Breast epithelium (tissue), 3 donors: ENCODE measurements at regions not wholly inside any gene's neighbourhood (a gene's known extent, or its start where the extent isn't known, plus 50 kb on each side); places are given as distances from the start of the nearest gene placed in this dataset.

Experiments used
- POLR2A ChIP-seq: fragments of 450-650 bp; IDR thresholded peaks from one replicate; pipeline ENCODE4 v1.6.1; 2016; ENCODE audit warnings: antibody characterized with exemption, mild to moderate bottlenecking, moderate library complexity
- POLR2AphosphoS5 ChIP-seq, 3 donors: sonication (generic); formaldehyde crosslinking; IDR thresholded peaks; one replicate each; pipeline ENCODE4 v1.6.1; 2017; ENCODE audit warnings: antibody characterized with exemption in 3 of 3
- TF ChIP-seq, protein P1 (sequence below), 3 donors: fragments of 450-650 bp; IDR thresholded peaks; one replicate each; pipeline ENCODE4 v1.5.1; 2016 to 2017; ENCODE audit warnings: antibody characterized with exemption in 3 of 3, mild to moderate bottlenecking in 3 of 3, moderate library complexity in 3 of 3

GRCh38 chr14:66311058-66311457 lies 175.1 kb upstream of the CCDC196 start:
- TF ChIP-seq, protein P1, sequence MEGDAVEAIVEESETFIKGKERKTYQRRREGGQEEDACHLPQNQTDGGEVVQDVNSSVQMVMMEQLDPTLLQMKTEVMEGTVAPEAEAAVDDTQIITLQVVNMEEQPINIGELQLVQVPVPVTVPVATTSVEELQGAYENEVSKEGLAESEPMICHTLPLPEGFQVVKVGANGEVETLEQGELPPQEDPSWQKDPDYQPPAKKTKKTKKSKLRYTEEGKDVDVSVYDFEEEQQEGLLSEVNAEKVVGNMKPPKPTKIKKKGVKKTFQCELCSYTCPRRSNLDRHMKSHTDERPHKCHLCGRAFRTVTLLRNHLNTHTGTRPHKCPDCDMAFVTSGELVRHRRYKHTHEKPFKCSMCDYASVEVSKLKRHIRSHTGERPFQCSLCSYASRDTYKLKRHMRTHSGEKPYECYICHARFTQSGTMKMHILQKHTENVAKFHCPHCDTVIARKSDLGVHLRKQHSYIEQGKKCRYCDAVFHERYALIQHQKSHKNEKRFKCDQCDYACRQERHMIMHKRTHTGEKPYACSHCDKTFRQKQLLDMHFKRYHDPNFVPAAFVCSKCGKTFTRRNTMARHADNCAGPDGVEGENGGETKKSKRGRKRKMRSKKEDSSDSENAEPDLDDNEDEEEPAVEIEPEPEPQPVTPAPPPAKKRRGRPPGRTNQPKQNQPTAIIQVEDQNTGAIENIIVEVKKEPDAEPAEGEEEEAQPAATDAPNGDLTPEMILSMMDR (IDR thresholded peaks at IDR 0.05), result no peak
- TF ChIP-seq POLR2AphosphoS5 (IDR thresholded peaks at IDR 0.05) (no peak), POLR2A (no peak)
